Astrocyte of the hippocampus (primary cell): ENCODE measurements at regions not wholly inside any gene's neighbourhood (a gene's known extent, or its start where the extent isn't known, plus 50 kb on each side); places are given as distances from the start of the nearest gene placed in this dataset.

Experiments
- DNase-seq: peaks from one replicate; pipeline ENCODE4 v3.0.0; 2011; ENCODE audit warnings: low read depth, low spot score

DNA sequence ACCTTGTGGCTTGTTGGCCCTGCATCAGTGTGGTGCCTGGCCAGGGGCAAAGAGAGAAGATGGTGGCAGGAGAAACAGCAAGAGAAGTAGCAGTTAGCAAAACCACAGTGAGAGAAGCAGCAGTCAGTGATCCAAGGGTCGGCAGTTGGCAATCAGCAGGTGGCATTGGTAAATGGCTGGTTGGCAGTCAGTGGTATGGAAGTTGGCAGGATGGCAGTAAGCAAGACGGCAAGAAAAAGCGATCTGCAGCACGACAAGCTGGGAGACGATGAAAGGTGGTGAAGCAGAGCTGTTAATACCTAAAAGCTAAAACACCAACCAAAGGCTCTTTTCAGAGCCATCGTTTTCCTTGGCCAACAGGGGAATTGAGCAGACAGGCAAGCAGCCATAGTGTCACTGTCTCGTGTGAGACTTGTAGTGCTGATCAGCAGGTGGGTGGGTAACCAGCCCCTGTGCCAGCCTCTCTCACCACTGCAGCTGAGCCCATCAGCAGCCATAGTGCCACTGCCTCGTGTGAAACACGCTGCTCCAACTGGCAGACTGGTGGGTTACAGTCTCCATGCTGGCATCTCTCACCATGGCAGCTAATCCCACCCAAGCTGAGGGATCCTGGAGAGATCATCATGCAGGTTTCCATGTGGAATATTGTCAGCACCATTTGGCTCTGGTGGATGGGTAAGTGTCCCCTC lies 2078.4 kb downstream of the PCDH7 start:
- no peak for DNase-seq

DNA sequence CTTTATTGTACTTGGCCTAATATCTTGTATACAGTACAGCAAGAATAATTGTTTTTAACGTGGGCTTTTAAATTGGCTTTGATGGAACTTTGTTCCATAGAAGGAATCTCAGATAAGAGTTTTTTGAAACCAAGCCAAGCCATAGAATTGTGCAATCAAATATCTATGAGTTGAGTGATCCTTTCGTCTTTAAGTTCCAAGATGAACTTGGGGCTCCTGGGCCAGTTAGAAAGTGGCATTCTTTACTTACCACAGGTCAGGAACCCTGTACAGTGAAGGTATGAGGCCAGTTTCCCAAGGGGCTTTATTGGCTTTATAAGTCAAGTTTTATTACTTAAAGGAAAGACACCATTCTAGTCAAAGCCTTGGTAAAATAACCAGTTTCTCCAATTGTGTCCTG lies 2104.2 kb downstream of the PCDH7 start:
- peak; percentile 23 for DNase-seq

DNA sequence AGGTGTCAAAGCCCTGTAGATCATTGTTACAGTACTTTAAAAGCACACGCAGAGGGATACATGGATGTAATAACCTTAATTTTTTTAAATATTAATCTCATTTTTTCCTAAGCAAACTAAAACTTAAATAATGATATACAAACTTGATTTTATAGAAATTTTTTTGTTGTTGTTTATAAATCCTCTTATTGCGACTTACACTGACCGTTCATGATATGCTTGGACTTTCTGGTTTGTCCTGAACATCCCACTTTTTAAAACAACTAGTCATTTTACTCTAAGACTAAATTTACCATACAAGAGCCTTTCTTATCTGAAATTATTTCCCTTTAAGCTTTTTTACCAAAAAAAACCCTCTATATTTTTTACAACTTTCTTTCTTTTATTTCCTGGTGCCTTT lies 2106.0 kb downstream of the PCDH7 start:
- no peak for DNase-seq

DNA sequence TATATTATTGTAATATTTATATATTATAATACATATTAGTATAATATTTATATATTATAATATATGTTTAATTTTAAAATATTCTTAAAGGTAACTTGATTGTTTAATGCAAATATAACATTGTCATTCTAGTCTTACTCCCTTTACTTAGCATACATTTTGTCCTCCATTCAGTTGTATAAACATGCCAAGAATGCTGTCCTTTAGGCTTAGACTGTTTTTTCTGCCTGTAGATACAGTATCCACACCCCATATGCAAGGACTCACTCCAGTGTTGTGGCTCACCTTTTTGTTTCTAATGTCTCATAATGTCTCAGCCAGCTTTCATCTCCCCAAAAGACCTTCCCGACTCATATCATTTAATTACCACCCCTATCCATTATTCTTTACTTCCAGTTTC lies 2110.0 kb downstream of the PCDH7 start:
- no peak for DNase-seq

DNA sequence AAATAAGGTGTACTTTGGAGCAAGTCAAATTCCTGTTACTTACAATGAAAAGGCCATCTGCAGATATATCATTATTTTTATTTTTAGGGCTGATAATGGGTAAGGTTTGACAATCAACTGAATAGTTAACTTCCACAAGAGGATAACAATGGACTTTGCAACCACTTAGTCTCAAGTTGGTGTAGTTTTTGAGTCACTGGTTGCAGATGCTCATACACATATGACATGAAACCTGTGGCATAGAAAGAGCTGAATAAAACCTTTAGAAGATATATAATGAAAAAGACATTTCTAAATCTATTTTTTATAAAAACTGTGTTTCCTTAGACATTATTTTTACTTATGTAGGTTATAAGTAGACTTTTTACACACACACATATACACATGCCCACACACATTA lies 2110.9 kb downstream of the PCDH7 start:
- DNase-seq = no peak

DNA sequence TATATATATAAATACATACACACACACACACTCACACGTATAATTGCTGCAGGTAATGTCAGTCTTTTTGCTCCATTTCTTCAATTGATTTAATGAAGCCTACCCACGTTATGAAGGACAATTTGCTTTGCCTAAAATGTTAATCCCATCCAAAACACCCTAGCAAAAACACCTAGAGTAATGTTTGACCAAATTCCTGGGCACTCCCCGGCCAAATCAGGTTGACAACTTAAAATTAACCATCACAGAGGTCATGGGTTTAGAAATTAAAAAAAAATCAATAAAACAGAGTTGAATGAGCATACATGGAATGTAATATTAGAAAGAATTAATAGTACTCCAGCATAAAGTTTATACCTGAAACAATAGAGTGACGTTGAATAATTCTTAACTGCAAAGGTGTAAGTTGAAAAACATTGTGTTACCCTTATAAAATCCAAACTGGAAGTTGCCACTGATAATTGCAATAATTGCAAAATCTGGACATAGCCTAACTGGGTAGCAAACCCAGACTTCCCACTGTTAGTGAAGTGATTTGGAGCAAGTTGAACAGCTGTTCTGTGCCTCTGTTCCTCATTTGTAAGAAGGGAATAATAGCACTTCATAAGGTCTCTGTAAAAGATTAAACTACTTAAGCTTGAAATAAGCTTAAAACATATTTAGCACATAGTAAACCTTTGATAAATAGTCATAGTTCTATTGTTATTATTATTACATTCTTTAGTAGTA lies 2120.5 kb downstream of the PCDH7 start:
- no peak for DNase-seq

DNA sequence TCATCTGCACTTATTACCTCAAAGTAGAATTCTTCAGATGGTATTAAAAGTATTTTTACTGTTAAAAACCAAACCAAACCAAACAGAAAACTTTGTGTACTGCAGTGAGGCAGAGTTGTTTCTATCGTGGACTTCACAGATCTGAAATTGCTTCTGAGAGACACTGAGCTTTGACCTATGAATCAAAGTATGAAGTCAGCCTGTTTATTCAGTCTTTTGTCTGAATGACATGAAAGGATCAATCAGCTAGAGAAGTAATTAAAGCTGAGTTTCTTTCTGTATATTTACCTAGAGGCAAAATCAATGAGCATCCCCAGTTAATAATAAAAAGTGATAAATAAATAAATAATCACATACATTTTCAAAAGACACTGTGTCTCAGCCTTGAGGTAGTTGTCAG lies 2121.0 kb downstream of the PCDH7 start:
- DNase-seq = no peak

DNA sequence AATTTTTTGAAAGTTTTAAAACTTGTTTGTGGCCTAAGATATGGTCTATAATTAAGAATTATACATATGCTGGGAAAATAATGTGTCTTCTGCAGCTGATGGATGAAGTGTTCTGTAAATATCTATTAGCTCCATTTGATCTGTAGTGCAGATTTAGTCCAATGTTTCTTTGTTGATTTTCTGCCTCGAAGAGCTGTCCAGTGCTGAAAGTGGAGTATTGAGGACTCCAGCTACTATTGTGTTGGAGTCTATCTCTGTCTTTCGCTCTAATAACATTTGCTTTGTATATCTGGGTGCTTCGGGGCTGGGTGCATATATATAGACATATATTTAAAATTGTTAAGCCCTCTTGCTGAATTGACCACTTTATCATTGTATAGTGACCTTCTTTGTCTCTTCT lies 2127.3 kb downstream of the PCDH7 start:
- DNase-seq = peak; percentile 28

DNA sequence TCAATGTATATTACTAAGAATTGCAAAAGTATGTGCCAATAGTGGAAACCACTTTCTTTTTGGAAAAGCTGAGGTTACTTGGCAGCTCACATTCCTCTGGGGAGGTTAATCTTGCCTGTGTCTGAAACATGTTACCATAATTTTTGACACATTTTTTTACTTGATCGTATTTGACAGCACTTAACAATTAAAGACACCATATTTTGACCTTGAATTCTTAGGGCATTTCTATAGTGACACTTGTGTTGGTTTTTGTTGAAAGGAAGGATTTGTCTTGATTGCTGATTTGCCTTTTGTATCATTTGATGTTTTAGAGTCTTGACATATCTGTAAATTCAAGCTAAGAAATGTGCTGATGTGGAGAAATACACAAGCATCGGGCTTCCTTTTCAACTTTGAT lies 2135.5 kb downstream of the PCDH7 start:
- DNase-seq = no peak

DNA sequence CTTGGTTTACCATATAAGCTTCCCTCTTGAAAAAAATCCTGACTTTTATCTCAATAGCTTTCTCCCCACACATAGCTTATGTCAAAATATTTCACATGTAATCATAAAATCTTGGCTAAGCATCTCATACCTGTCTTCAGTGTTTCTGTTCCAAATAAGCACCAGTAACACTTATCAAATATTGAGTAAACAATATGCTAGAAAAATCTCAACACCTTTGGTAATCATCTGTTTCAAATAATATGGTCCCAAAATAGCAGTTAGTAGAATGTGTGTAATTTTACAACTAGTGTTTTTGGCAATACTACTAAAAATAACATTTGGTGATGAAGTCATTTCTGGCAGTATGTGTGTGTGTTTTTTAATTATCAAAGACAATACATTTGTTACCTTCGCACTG lies 2138.2 kb downstream of the PCDH7 start:
- no peak for DNase-seq

DNA sequence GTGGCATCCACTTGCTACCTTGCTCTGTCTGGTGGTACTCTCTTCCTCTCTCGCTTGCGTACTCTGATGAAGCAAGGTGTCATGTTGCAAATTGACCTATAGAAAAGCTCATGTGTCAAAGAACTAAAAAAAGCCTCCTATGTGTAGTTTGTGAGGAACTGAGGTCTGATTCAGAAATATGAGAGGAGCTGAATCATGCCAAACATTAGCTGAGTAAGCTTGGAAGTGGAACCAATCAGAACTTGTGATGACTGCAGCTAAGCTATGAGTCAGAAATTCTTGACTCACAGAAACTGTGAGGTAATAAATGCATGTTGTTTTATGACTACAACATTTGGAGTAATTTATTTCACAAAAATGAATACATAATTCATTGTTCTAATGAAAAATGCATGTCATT lies 2138.8 kb downstream of the PCDH7 start:
- peak; percentile 56 for DNase-seq

DNA sequence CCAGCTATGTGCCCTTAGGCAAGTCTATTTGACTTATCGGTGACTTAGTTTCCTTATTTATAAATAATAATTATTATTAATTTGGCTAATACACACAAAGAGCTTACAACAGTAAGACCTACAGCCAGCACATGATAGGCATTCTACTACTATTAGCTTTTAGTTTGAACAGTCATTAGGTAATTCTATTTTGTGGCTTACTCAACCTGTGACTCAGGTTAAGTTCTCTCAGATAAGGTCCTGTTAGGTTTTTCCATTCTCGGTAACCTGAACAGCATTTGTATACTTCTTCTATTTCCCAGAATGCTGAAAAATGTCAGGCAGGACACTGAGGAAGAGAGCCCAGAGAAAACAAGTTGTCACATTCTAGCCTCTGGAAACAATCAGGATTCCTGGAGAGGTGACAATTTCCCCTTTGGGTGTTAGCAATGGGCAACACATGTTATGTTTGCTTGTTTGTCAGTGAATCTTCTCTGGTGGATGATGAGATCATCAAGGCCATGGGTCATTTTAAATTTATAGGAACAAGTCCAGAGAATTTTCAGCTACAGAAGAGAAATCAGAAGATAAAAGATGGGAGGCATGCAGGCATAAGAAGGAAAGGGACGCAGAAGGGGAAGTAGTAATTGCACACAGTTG lies 2144.7 kb downstream of the PCDH7 start:
- DNase-seq = no peak

DNA sequence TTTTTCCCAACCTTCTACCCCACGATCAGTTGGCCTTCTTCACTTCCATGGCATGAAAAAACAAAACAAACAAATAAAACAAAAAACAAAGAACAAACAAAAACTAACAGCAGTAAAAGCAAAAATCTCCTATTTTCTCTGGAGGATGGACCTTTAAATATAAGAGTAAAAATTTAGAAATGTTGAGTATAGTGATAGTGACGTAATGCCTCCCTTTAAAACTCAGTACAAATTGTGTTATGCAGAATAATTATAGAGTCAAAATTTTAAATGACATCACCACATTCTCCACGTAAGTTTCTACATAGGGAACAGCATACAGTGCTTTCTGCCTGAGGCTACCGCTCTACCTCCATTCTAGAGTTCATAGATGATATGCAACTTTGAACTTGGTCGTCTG lies 2156.4 kb downstream of the PCDH7 start:
- DNase-seq = no peak

DNA sequence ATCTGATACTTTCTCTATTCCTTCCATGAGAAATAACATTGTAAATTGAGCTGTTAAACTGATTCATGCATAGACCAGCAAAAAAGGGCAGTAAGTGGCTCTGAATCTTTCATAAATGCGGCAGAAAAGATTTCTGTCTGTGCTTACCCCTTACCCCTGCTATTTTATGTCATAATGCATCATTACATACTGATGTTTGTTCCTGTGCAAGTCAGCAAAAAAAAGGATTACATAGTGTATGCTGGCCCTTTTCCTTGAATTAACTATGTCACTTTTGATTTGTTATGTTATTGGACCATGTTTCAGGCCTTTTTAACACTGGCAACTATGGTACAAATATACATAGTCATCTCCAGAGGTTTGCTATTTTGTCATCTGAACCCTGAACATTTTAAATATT lies 2159.7 kb downstream of the PCDH7 start:
- DNase-seq = no peak

DNA sequence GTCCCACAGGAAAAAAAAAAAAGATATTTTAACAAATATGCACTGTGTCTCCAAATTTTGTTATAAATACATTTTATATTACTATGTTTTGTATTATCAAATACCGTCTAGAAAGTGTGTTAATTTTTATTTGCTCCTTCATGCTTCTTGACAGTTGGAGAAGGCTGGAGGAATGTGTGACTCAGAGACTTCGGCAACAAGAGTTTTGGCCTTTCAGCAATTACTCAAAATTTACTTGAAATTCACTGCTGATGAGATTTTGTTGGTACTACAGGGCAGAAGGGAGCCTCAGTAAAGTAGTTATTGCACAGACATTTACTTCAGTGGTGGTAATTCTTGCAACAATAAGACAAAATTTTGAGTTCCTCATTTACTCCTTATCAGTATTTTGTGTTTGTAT lies 2164.0 kb downstream of the PCDH7 start:
- peak; percentile 16 for DNase-seq

DNA sequence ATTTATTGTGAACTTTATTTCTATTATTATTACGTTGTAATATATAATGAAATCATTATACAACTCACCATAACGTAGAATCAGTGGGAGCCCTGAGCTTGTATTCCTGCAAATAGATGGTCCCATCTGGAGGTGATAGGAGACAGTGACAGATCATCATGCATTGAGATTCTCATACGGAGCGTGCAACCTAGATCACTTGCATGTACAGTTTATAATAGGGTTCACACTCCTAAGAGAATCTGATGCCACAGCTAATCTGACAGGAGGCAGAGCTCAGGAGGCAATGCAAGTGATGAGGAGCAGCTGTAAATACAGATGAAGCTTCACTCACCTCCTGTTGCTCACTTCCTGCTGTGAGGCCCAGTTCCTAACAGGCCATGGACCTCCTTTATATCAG lies 2170.2 kb downstream of the PCDH7 start:
- DNase-seq = no peak

DNA sequence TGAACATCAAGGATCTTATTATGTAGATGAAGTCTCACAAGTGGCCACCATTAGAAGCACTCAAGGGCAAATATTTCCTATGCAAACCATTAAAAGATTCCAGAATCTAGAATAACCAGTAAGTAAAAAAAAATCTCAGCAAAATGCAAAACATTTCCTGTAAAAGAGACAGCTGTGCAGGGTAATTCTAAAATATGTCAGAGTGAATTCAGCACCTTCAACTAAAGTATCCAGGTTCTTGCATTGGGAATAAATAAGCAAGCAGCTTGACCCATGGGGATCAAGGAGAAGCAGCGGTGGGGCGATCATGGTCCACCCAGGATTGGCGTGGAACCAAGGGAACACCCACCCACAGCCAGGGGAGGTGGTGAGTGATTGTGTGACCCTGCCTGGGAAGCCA lies 2188.9 kb downstream of the PCDH7 start:
- DNase-seq = no peak

DNA sequence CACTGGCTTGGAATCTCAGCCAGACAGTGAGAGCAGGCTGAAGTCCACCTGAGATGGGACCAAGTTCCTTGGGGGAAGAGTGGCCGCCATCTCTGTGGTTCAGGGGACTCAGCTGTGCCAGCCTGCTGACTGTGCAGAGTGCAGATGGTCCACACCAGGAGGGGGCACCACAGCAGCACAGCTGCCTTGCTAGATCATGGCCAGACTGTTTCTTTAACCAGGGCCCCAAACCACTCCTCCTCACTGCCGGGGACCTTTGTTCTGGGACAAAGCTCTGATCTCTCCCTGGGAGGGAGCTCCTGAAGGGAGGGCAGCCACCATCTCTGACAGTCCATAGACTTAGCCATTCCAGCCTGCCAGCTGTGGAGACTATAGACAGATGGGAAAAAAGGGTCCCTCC lies 2189.6 kb downstream of the PCDH7 start:
- no peak for DNase-seq

DNA sequence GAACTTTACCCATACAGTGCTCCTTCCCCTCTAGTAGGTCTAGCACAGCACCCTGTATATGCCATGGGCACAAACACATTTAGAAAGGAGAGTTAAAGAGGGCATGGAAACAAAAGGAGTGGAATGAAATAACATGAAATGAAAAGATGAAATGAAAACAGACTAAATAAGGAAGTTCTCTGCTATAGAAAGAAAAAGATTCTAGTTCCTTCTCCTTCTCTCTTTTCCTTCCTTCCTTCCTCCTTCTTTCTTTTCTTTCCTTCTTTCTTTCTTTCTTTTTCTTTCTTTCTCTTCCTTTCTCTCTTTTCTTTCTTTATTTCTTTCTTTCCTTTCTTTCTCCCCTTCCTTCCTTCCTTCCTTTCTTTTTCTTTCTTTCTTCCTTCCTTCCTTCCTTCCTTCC lies 2197.4 kb downstream of the PCDH7 start:
- no peak for DNase-seq

DNA sequence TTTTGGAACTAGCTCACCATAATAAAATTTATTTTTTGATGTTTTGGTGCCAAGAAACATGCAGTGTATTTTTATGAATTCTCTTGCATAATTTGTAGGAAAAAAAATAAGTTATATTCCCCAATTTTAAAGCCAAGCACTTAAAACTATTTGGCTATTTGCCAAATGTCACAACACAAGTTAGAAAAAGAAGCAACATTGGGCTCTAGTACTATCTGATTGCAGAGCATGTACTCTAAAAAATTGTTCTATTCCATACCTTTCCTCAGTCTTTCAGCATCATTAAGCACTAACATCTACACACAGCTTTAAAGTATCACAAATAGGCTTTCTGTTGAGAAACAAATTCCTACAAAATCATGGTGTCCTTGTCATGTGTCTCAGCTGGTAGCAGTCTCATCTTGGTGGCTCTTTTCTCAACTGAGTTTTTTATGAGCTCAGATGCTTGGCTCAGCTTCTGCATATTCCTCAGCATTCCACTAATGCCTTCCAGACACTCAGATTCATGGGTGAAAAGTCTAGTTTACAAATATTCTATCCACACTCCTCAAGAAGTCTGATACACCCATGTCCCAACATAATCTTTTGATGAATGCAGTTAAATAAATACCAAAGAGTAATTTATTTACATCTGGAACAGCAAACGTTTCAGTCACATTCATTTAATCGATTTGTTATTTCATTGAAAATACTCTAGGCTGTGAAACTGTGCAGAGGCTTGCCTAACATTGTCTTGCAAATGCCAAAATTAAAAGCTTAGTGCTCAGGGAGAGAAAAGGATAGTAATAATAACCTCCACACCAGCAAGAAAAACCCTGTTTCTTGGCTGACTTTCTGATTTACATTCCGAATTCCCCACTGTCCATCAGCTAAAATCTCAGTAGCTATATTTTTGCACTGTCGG lies 2209.9 kb downstream of the PCDH7 start:
- peak; percentile 5 for DNase-seq

DNA sequence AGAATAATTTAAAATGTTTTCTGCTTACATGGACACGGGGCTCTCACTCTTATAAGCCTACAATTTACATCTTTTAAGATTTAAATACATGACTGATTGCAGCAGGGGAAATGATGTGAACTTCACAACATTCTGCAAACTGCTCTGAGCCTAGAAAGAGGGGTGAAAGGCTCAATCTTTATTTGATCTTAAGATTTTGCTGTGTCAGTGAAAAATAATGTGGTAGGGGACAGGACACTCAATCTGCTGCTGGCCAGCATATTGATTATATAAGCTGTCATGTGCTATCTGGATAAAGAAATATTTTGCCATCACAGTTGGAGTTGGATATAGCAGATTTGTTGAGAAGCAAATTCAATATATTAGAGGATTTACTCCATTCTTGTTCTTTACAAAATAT lies 2210.5 kb downstream of the PCDH7 start:
- DNase-seq = no peak

DNA sequence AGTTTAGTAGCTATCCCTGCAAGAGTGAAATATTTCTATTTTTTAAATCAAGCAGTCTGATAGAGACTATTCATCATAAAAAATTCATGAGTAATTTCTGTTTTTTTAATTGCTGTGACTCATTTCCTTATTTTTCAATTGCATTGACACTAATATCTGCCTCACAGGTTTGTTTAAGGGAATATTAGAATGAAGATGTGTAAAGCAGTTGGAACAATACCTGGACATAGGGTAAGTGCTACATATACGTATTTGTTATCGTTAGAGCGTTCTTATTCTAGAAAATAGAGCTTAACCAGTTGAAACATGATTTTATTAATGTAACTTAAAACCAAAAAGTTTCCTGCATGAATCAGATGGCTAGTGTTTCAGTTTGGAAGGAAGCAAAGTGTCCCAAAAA lies 2211.3 kb downstream of the PCDH7 start:
- no peak for DNase-seq
